Neural cell (in vitro differentiated cells): ENCODE measurements at regions not wholly inside any gene's neighbourhood (a gene's known extent, or its start where the extent isn't known, plus 50 kb on each side); places are given as distances from the start of the nearest gene placed in this dataset.

ENCODE experiments used
- H2AFZ ChIP-seq: fragments of 200-600, 300-800 bp; sonication (generic), shearing (Covaris generic); 2 replicates; pipeline ENCODE4 v1.6.0; 2014; ENCODE audit warnings: low read depth, mild to moderate bottlenecking, antibody characterized with exemption, low read length, moderate library complexity
- H3F3A ChIP-seq: fragments of 200-600 bp; shearing (Covaris generic); 2 replicates; pipeline ENCODE4 v1.6.1; 2016; ENCODE audit warnings: mild to moderate bottlenecking, moderate library complexity, mixed read lengths, antibody characterized with exemption, low read length; ENCODE audit not compliant: insufficient read depth, poor library complexity, severe bottlenecking
- H3K27ac ChIP-seq: fragments of 200-600, 300-800 bp; sonication (generic), shearing (Covaris generic); 2 replicates; pipeline ENCODE4 v1.5.1; 2014; ENCODE audit warnings: mild to moderate bottlenecking, low read length, moderate library complexity
- H3K27me3 ChIP-seq: fragments of 300-800, 200-600 bp; sonication (generic), shearing (Covaris generic); 2 replicates; pipeline ENCODE4 v1.6.0; 2014; ENCODE audit warnings: mild to moderate bottlenecking, low read depth, low read length, moderate library complexity; ENCODE audit not compliant: insufficient read depth
- H3K36me3 ChIP-seq: fragments of 300-800, 200-600 bp; sonication (generic), shearing (Covaris generic); 2 replicates; pipeline ENCODE4 v1.5.1; 2014; ENCODE audit warnings: mild to moderate bottlenecking, antibody characterized with exemption, low read length, moderate library complexity; ENCODE audit not compliant: insufficient read depth
- H3K4me2 ChIP-seq: fragments of 300-800, 200-600 bp; sonication (generic), shearing (Covaris generic); 2 replicates; pipeline ENCODE4 v1.6.0; 2014; ENCODE audit warnings: mild to moderate bottlenecking, low read length
- H3K4me3 ChIP-seq: fragments of 300-800, 200-600 bp; sonication (generic), shearing (Covaris generic); 2 replicates; pipeline ENCODE4 v1.5.1; 2014; ENCODE audit warnings: mild to moderate bottlenecking, low read length, moderate library complexity
- H3K79me2 ChIP-seq: fragments of 200-600 bp; shearing (Covaris generic); replicated peaks from 2 replicates; pipeline ENCODE4 v1.6.0; 2014; ENCODE audit warnings: mild to moderate bottlenecking, low read length, moderate library complexity; ENCODE audit not compliant: insufficient read depth
- H3K9ac ChIP-seq: fragments of 300-800, 200-600 bp; sonication (generic), shearing (Covaris generic); 2 replicates; pipeline ENCODE4 v1.6.1; 2016; ENCODE audit warnings: mild to moderate bottlenecking, low read length, mixed read lengths
- H3K9me2 ChIP-seq: fragments of 200-600 bp; shearing (Covaris generic); 2 replicates; pipeline ENCODE4 v1.6.1; 2016; ENCODE audit warnings: mild to moderate bottlenecking, low read length, mixed read lengths; ENCODE audit not compliant: insufficient read depth
- H3K9me3 ChIP-seq: fragments of 200-600, 300-800 bp; sonication (generic), shearing (Covaris generic); 2 replicates; pipeline ENCODE4 v1.6.1; 2016; ENCODE audit warnings: mild to moderate bottlenecking, mixed run types, low read length, moderate library complexity, mixed read lengths
- H4K20me1 ChIP-seq: fragments of 200-600 bp; shearing (Covaris generic); 2 replicates; pipeline ENCODE4 v1.6.1; 2016; ENCODE audit warnings: mild to moderate bottlenecking, mixed run types; ENCODE audit not compliant: insufficient read depth
- EP300 ChIP-seq: fragments of 450-650 bp; conservative IDR thresholded peaks from 2 replicates; pipeline ENCODE4 v1.6.1; 2014; ENCODE audit warnings: antibody characterized with exemption, mild to moderate bottlenecking, moderate library complexity; ENCODE audit not compliant: poor library complexity, severe bottlenecking
- EZH2 ChIP-seq: fragments of 200-600, 300-800 bp; shearing (Covaris generic), sonication (generic); IDR thresholded peaks from 2 replicates; pipeline ENCODE4 v1.6.1; 2014; ENCODE audit warnings: antibody characterized with exemption, low read length, borderline replicate concordance, mild to moderate bottlenecking; ENCODE audit not compliant: insufficient read depth, poor library complexity, severe bottlenecking
- MXI1 ChIP-seq: fragments of 450-650 bp; conservative IDR thresholded peaks from 2 replicates; pipeline ENCODE4 v1.6.1; 2014; ENCODE audit warnings: antibody characterized with exemption, mild to moderate bottlenecking; ENCODE audit not compliant: poor library complexity, severe bottlenecking
- POLR2AphosphoS5 ChIP-seq: IDR thresholded peaks from 2 replicates; pipeline ENCODE4 v1.6.1; 2012
- RAD21 ChIP-seq: fragments of 450-650 bp; conservative IDR thresholded peaks from 2 replicates; pipeline ENCODE4 v1.6.1; 2014; ENCODE audit warnings: antibody characterized with exemption, mild to moderate bottlenecking, moderate library complexity
- REST ChIP-seq: IDR thresholded peaks from 2 replicates; pipeline ENCODE4 v1.6.1; 2012; ENCODE audit warnings: borderline replicate concordance
- SMC3 ChIP-seq: fragments of 450-650 bp; conservative IDR thresholded peaks from 2 replicates; pipeline ENCODE4 v1.6.1; 2014; ENCODE audit warnings: antibody characterized with exemption, mild to moderate bottlenecking, moderate library complexity; ENCODE audit not compliant: poor library complexity
- TAF1 ChIP-seq: IDR thresholded peaks from 2 replicates; pipeline ENCODE4 v1.6.1; 2012; ENCODE audit warnings: low read depth
- TF ChIP-seq, protein P1 (sequence below): fragments of 450-650 bp; IDR thresholded peaks from 2 replicates; pipeline ENCODE4 v1.5.1; 2014; ENCODE audit warnings: antibody characterized with exemption, mild to moderate bottlenecking, moderate library complexity; ENCODE audit not compliant: poor library complexity, severe bottlenecking

DNA sequence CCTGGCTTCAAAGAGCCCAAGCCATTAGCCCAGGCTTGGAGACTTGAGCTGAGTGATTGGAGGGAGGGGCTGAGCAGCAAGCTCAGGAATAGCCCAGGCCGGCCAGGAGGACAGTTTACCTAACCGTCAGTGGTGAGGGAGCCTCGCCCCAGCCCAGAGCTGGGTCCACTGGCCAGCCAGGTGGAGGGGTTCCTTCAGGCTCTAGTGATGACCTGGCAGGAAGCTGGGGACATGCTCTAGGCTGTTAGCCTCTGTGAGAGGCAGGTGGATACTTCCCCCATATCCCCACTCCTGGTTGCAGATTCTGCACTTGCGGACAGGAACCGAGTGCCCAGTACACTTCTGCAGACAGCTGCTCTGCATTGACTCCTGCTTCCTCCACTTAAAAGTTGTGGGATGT is 61.2 kb upstream of the ANTXRL start:
- H3K9me2 ChIP-seq, result no peaks in the 10 kb centered on the region
- H4K20me1 ChIP-seq, result no peaks in the 10 kb centered on the region
- no peak overlapping the region for H3K9ac ChIP-seq
- no peaks in the 10 kb centered on the region for H3K9me3 ChIP-seq
- H3K36me3 ChIP-seq, result no peaks in the 10 kb centered on the region
- H3K27me3 ChIP-seq, result no peaks in the 10 kb centered on the region
- no peaks in the 10 kb centered on the region for H3F3A ChIP-seq
- TF ChIP-seq, protein P1, sequence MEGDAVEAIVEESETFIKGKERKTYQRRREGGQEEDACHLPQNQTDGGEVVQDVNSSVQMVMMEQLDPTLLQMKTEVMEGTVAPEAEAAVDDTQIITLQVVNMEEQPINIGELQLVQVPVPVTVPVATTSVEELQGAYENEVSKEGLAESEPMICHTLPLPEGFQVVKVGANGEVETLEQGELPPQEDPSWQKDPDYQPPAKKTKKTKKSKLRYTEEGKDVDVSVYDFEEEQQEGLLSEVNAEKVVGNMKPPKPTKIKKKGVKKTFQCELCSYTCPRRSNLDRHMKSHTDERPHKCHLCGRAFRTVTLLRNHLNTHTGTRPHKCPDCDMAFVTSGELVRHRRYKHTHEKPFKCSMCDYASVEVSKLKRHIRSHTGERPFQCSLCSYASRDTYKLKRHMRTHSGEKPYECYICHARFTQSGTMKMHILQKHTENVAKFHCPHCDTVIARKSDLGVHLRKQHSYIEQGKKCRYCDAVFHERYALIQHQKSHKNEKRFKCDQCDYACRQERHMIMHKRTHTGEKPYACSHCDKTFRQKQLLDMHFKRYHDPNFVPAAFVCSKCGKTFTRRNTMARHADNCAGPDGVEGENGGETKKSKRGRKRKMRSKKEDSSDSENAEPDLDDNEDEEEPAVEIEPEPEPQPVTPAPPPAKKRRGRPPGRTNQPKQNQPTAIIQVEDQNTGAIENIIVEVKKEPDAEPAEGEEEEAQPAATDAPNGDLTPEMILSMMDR, result no peak
- no peaks in the 10 kb centered on the region for H3K79me2 ChIP-seq
- no peak overlapping the region for H3K4me3 ChIP-seq
- no peak overlapping the region for H3K27ac ChIP-seq
- H3K4me2 ChIP-seq, result no peak overlapping the region
- no peak overlapping the region for H2AFZ ChIP-seq

- no peaks in the 10 kb centered on the region for H4K20me1 ChIP-seq
- no peak overlapping the region for H2AFZ ChIP-seq
- no peaks in the 10 kb centered on the region for H3K9me2 ChIP-seq
- H3F3A ChIP-seq, result no peaks in the 10 kb centered on the region
- H3K9me3 ChIP-seq, result no peaks in the 10 kb centered on the region
- no peak for TF ChIP-seq TAF1
- no peak for TF ChIP-seq EP300
- no peak for TF ChIP-seq POLR2AphosphoS5
- TF ChIP-seq REST, result no peak
- TF ChIP-seq, protein P1, result no peak
- TF ChIP-seq EZH2, result no peak
- TF ChIP-seq RAD21, result no peak
- no peak for TF ChIP-seq SMC3
- no peak for TF ChIP-seq MXI1
- H3K36me3 ChIP-seq, result no peaks in the 10 kb centered on the region
- no peak overlapping the region for H3K27ac ChIP-seq
- H3K9ac ChIP-seq, result no peak overlapping the region
- H3K4me2 ChIP-seq, result no peak overlapping the region
- no peak overlapping the region for H3K4me3 ChIP-seq
- H3K27me3 ChIP-seq, result no peaks in the 10 kb centered on the region
- H3K79me2 ChIP-seq, result no peaks in the 10 kb centered on the region
Measured at GRCh38 chr10:46226232-46226631, 60.6 kb upstream of the ANTXRL start.
